ENCODE measurements at regions not wholly inside any gene's neighbourhood (a gene's known extent, or its start where the extent isn't known, plus 50 kb on each side); places are given as distances from the start of the nearest gene placed in this dataset.

- no peak overlapping the region for H3K4me3 ChIP-seq (ENCODE audit: control insufficient read depth, low read depth, low read length)
- TF ChIP-seq CTCF (IDR thresholded peaks at IDR 0.05; ENCODE audit: control insufficient read depth, insufficient read depth, low read depth, low read length, missing control alignments), result no peak
- no peak for DNase-seq (ENCODE audit: low read depth)
Measured at GRCh38 chr20:7333841-7334240, 566.4 kb downstream of the BMP2 start.

- no peak for TF ChIP-seq CTCF (IDR thresholded peaks at IDR 0.05; ENCODE audit: control insufficient read depth, insufficient read depth, low read depth, low read length, missing control alignments)
- H3K4me3 ChIP-seq (ENCODE audit: control insufficient read depth, low read depth, low read length), result no peak overlapping the region
- no peak for DNase-seq (ENCODE audit: low read depth)
Measured at GRCh38 chr20:7346026-7346425, 578.5 kb downstream of the BMP2 start.

- no peak for TF ChIP-seq CTCF (IDR thresholded peaks at IDR 0.05; ENCODE audit: control insufficient read depth, insufficient read depth, low read depth, low read length, missing control alignments)
- no peak for DNase-seq (ENCODE audit: low read depth)
- no peak overlapping the region for H3K4me3 ChIP-seq (ENCODE audit: control insufficient read depth, low read depth, low read length)
Measured at GRCh38 chr20:7346562-7346961, 579.1 kb downstream of the BMP2 start.

- TF ChIP-seq CTCF (IDR thresholded peaks at IDR 0.05; ENCODE audit: control insufficient read depth, insufficient read depth, low read depth, low read length, missing control alignments), result no peak
- H3K4me3 ChIP-seq (ENCODE audit: control insufficient read depth, low read depth, low read length), result no peak overlapping the region
- DNase-seq (ENCODE audit: low read depth), result no peak
Measured at GRCh38 chr20:7347409-7347808, 579.9 kb downstream of the BMP2 start.

GRCh38 chr20:7348253-7348652 lies 580.8 kb downstream of the BMP2 start:
- H3K4me3 ChIP-seq (ENCODE audit: control insufficient read depth, low read depth, low read length), result no peak overlapping the region
- no peak for DNase-seq (ENCODE audit: low read depth)
- no peak for TF ChIP-seq CTCF (IDR thresholded peaks at IDR 0.05; ENCODE audit: control insufficient read depth, insufficient read depth, low read depth, low read length, missing control alignments)

- no peak for TF ChIP-seq CTCF (IDR thresholded peaks at IDR 0.05; ENCODE audit: control insufficient read depth, insufficient read depth, low read depth, low read length, missing control alignments)
- DNase-seq (ENCODE audit: low read depth), result no peak
- no peak overlapping the region for H3K4me3 ChIP-seq (ENCODE audit: control insufficient read depth, low read depth, low read length)
Measured at GRCh38 chr20:7352165-7352564, 584.7 kb downstream of the BMP2 start.

GRCh38 chr20:7355051-7355450 lies 585.2 kb downstream of the HAO1 start:
- H3K4me3 ChIP-seq (ENCODE audit: control insufficient read depth, low read depth, low read length), result no peak overlapping the region
- DNase-seq (ENCODE audit: low read depth), result no peak
- no peak for TF ChIP-seq CTCF (IDR thresholded peaks at IDR 0.05; ENCODE audit: control insufficient read depth, insufficient read depth, low read depth, low read length, missing control alignments)

Measured in AG09309 (cell line).